Stimulated activated naive CD8-positive, alpha-beta T cell treated with anti-CD3 and anti-CD28 coated beads, Interleukin-15, Interleukin-2, amounts not matched to agents 100 U/mL and 50 U/mL, for 24 hours (primary cell): ENCODE measurements at regions not wholly inside any gene's neighbourhood (a gene's known extent, or its start where the extent isn't known, plus 50 kb on each side); places are given as distances from the start of the nearest gene placed in this dataset.
A peak's percentile ranks its signal among the peaks of the same experiment; 100 is the strongest.

Source experiments
- ATAC-seq: fragments of 150-1000 bp; cut with Tn5 transposase; one replicate; pipeline ENCODE4 v1.10.0; 2021
- DNase-seq: peaks from one replicate; pipeline ENCODE4 v3.0.0; 2021

DNA sequence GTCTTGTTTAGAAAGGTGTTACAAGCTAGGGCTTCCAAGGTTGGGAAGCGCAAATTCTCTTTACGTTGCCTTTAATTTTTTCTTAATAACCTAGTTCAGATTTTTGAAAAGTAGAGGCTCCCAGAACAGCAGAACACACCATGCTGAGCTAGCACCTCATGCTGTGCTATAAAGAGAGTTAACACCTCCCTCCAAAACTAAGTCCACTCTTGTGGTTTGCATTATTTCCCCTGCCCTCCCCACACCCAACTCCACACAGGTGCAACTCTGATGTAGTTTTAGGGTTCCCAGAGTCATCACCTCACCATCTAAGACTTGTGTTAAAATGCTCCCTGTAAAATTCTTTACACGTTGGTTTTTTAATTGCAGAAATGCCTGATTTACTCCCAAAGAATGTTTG is 459.4 kb upstream of the JARID2 start:
- ATAC-seq (no peak), DNase-seq (no peak)

DNA sequence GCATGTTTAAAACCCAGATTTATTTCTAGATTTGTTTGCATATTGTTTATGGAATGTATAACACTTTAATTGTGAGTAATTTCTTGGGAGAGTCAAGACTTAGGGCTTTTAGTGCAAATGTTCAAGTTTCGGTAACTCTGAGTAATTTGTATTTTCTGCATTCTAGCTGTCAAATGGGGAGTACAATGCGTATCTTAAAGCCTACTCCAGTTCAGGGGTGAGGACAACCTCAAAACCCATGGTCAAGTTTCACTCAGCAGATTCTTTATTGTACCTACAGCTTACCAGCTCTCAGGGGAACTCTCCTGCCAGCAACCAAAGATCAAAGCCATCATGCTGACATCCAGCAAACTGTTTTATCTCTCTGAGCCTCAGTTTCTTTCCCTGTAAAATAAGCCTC is 458.6 kb upstream of the JARID2 start:
- ATAC-seq (peak; percentile 28), DNase-seq (no peak)

GRCh38 chr6:14787677-14788076 is 458.2 kb upstream of the JARID2 start:
- DNase-seq (no peak), ATAC-seq (no peak)

GRCh38 chr6:14789996-14790395 is 455.9 kb upstream of the JARID2 start:
- ATAC-seq, result no peak
- no peak for DNase-seq

DNA sequence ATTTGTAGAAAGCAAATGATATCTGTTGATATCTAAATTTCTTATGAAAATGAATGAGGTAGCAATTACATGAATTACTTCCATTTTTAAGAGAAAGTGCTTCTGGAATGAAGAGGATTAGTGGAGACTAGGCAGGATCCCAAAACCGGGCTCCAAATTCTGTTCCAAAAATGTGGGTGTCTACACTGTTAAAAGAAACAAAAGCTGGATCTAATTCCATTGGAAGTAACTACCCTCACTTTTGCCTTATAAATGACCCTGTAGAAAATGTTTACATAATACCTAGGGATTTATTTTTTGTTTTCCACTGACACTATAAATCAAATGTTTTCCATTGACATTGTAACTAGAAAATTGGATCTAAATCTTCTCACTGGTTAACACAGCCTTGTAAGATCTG is 454.9 kb upstream of the JARID2 start:
- DNase-seq (no peak), ATAC-seq (no peak)

- DNase-seq, result no peak
- ATAC-seq, result no peak
These were observed 454.3 kb upstream of the JARID2 start for GRCh38 chr6:14791526-14791925.

GRCh38 chr6:14792118-14792955 is 453.5 kb upstream of the JARID2 start:
- no peak for ATAC-seq
- DNase-seq, result no peak

GRCh38 chr6:14795451-14795850 is 450.4 kb upstream of the JARID2 start:
- ATAC-seq (no peak), DNase-seq (no peak)

GRCh38 chr6:14796974-14797762 is 448.7 kb upstream of the JARID2 start:
- no peak for DNase-seq
- ATAC-seq, result no peak

DNA sequence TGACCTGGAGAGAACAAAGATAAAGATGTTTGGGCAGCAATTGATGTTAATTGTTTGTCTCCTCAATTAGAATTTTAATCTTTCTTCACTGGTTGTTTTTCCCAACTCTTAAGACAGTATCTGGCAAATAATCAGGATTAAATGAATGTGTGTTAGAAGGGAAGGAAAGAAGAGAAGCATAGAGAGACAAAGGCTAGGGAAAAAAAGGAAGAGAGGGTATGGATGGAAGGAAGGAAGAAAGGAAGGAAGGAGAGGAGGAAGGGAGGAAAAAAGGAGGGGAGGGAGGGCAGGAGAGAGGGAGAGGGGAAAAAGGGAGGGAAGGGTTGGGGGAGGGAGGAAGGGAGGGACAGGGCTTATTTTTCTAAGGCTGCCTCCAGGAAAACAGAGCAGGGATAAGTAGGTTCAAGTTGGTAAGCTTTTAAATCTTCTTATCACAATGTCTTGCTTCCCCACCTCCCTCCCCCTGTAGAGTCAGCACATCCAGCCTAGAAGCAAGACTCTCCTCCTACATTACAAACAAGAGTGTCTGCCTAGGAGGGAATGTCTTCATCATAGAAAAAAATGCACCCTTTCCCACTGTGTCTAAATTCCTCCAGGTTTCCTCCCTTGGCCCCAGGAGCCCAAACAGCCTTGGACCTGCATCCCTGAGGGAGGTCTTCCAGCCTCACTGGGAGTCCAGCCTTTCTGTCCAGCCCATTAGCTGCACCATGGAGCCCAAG is 447.8 kb upstream of the JARID2 start:
- ATAC-seq (no peak), DNase-seq (no peak)

- DNase-seq (no peak), ATAC-seq (no peak)
These were observed 447.3 kb upstream of the JARID2 start for GRCh38 chr6:14798594-14798982.

DNA sequence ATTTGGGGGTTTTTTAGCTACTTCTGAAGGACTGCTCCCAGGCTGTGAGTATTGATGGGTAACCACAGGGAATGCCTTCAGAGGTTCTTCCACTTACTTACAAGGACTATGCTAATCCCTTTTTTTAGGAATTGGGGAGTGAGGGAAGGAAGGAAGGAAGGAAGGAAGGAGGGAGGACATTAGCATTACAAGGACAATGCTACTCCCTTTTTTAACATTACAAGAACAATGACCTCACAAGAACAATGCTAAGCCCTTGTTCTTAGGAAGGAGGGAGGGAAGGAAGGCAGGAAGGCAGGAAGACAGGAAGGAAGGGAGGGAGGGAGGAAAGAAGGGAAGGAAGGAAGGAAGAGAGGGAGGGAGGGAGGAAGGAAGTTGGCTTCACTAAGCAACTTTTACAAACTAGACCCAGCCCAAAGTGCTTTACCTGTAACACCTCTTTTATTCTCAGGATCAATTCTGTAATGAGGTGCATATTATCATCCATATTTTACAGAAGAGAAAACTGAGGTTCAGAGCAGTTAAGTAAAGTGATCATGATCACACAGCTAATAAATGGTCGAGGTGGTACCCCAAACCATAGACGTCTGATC is 446.8 kb upstream of the JARID2 start:
- DNase-seq, result no peak
- no peak for ATAC-seq

- no peak for DNase-seq
- ATAC-seq, result peak; percentile 87
These were observed 445.9 kb upstream of the JARID2 start for GRCh38 chr6:14799928-14800327.

DNA sequence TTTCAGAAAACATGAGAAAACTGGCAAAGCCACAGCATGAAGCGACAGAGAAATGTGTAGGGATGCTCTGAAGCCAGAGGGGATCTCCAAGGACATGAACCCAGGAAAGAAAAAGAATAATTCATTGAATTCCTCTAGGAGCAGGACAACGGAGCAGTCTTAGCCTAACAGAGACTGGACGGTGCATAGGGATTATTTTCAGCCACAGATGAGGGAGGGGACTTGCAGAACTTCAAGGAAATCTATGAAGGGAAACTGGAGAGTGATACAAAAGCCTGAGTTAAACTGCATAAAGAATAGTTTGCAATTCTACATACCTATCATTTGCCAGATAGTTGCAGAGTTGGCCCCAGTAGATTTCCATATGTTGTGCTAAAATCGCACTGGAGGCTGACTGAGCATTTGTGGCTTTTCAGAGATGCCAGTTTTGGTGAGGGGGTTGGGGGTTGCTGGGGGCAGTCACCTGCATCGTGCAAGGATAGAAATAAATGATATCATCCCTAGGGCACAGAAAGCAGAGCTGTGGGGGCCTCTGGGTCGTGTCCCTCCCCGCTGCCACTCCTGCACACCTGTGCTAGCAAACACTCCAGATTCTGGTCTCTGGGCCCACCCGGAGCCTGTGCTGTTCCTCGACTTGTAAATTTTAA is 443.2 kb upstream of the JARID2 start:
- ATAC-seq (no peak), DNase-seq (no peak)

DNA sequence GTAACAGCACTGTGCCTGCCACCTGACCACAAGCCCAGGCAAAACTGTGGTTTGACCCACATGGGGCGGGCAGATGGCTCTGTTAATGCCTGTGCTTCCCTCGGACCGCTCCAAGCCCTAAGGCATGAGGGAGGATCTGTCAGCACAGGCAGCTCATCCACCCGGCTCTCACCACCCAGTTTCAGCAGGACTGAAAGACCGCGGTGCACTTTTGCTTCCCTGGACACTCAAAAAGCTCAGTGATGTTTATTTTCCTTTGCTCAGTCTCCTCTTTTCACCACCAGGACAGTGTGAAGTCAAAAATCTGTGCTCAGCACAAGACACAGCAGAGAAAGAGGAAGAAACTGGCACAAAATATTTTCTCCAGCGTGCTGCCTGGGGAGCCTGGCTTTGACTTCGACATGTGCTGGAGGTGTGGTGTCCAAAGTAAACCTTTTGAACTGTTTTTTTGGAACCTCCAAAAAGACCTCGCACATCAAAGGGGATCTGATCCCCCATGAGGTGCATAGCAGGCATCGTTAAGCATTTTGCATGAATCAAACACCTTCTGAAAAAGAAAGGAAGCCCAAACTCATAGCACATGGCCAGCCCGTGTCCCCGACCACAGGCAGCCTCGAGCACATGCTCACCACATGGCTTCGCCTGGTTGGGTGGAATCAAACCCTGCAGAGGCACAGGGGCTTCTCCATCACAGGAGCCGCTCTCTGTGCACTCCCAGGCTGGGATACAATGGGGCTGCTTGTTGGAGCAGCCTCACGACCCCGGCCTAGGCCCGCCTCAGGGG is 441.7 kb upstream of the JARID2 start:
- DNase-seq, result no peak
- ATAC-seq, result no peak

DNA sequence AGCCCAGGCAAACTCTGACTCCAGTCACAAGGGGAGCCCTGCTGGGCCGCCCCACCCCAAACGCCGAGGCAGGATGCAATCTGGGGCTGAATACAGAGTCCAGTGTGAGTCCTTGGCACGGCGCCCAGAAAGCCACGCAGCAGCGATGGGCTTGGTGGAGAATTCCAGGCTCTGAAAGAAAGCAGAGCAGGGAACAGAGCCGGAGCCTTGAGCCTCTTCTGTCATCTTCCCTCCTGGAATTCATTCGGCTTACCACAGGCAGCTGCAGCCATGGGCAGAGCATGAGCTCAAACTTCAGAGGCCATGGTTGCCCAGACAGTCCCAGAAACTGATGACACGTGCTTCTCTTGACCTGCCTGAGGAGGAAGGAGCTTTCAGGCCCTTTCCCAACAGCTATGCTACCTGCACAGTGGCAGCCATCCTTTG is 441.1 kb upstream of the JARID2 start:
- DNase-seq, result no peak
- ATAC-seq, result no peak

DNA sequence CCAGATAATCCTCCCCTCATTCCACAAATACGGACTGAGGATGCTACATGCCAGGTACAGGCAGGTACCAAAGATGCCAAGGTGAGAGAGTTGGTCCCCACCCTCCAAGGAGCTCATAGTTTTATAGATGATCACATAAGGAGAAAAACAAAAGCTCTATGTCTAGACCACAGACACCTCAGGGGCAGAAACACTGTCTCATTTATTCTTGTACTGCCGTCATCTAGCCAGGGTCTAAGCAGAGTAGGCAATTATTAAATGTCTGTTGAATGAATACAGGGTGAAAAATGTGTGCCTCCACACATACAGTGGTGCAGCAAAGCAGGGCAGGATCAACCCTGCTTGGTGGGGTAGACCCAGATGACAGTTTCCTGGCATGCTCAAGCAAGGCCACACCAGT is 439.8 kb upstream of the JARID2 start:
- DNase-seq, result no peak

GRCh38 chr6:14807130-14807529 is 438.7 kb upstream of the JARID2 start:
- no peak for DNase-seq
- no peak for ATAC-seq

More for the DNA sequence above, 439.8 kb upstream of the JARID2 start:
- no peak for ATAC-seq

GRCh38 chr6:14807971-14808370 is 437.9 kb upstream of the JARID2 start:
- no peak for DNase-seq
- no peak for ATAC-seq

DNA sequence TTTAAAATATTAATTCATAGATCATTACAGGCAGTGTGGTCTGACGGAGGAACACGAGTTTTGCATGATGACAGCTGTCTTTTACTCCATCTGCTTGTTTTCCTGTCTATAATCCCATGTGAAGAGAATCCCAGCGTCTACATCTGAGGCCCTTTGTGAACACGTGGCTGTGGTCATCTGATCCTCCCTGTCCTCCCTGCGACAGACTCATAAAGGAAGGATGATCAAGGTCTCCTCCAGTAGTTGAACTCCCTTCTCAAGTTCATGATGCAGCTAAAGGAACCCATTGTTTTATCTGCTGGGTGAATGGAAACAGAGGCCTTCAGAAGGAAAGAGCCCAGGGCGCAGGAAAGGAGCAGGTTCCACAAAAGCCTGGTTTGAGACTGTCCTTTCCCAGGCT is 435.8 kb upstream of the JARID2 start:
- DNase-seq (no peak), ATAC-seq (no peak)

DNA sequence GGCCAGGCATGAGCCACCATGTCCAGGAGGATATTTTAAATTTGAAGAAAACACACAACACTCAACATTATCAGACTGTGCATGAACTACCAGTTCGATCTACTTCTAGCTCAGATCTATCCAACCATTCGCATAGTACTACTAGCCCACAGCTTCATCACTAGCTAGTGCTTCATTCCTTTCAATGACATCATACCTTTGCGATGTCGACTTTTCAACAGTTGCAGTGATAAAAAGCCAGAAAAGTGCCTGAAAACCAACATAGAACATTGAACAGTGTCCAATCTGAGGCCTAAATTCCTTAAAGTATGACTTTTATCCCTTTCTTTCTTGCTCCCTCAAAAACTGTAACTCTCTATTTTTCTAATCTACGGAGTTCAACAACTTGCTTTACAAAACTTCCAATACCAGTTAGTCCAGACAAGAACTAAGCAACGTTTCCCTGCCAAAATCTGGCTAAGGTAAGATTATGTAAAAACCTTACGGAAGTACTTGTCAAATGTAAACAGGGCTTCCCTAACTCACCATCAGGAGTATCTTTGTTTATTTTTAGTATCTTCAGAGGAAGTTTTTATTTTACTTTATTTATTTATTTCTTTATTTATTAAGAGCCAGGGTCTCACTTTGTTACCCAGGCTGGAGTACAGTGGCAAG is 434.0 kb upstream of the JARID2 start:
- ATAC-seq (no peak), DNase-seq (no peak)
